Adipocyte (in vitro differentiated cells): ENCODE measurements at regions not wholly inside any gene's neighbourhood (a gene's known extent, or its start where the extent isn't known, plus 50 kb on each side); places are given as distances from the start of the nearest gene placed in this dataset.

Experiments
- DNase-seq: peaks from one replicate; pipeline ENCODE4 v3.0.0-alpha.2; 2015; ENCODE audit warnings: low read depth
- H3K27me3 ChIP-seq: replicated peaks from 2 replicates; pipeline ENCODE4 v1.7.0; 2013; ENCODE audit warnings: mild to moderate bottlenecking, low read length, moderate library complexity; ENCODE audit not compliant: control insufficient read depth, insufficient read depth
- H3K36me3 ChIP-seq: 2 replicates; pipeline ENCODE4 v1.7.0; 2013; ENCODE audit warnings: low read length, mild to moderate bottlenecking, moderate library complexity; ENCODE audit not compliant: control insufficient read depth, insufficient read depth, severe bottlenecking
- H3K4me1 ChIP-seq: 2 replicates; pipeline ENCODE4 v1.7.0; 2013; ENCODE audit warnings: mild to moderate bottlenecking, low read length, moderate library complexity; ENCODE audit not compliant: control insufficient read depth, insufficient read depth
- H3K4me3 ChIP-seq: 2 replicates; pipeline ENCODE4 v1.7.0; 2013; ENCODE audit warnings: mild to moderate bottlenecking, low read length, moderate library complexity
- H3K9ac ChIP-seq: 2 replicates; pipeline ENCODE4 v1.7.0; 2013; ENCODE audit warnings: mild to moderate bottlenecking, low read length, moderate library complexity
- H3K9me3 ChIP-seq: 2 replicates; pipeline ENCODE4 v1.7.0; 2013; ENCODE audit warnings: mild to moderate bottlenecking, low read length, moderate library complexity; ENCODE audit not compliant: control insufficient read depth

- H3K9ac ChIP-seq = no peak overlapping the region
- no peak overlapping the region for H3K4me3 ChIP-seq
- DNase-seq = no peak
- H3K27me3 ChIP-seq = no peaks in the 10 kb centered on the region
- no peaks in the 10 kb centered on the region for H3K36me3 ChIP-seq
- no peaks in the 10 kb centered on the region for H3K9me3 ChIP-seq
- H3K4me1 ChIP-seq = peaks cover 15% of the 10 kb centered on the region
Observed at GRCh38 chr4:185931375-185931774, 119.4 kb upstream of the SORBS2 start.

- DNase-seq = no peak
- H3K4me3 ChIP-seq = peak overlapping the region; percentile 67
- no peaks in the 10 kb centered on the region for H3K9me3 ChIP-seq
- H3K9ac ChIP-seq = peak overlapping the region; percentile 71
- peaks cover 15% of the 10 kb centered on the region for H3K4me1 ChIP-seq
- no peaks in the 10 kb centered on the region for H3K27me3 ChIP-seq
- no peaks in the 10 kb centered on the region for H3K36me3 ChIP-seq
Observed at GRCh38 chr4:185931986-185932385, 120.0 kb upstream of the SORBS2 start.

- peaks cover 15% of the 10 kb centered on the region for H3K4me1 ChIP-seq
- no peaks in the 10 kb centered on the region for H3K9me3 ChIP-seq
- H3K9ac ChIP-seq = peak overlapping the region; percentile 71
- peak; percentile 30 for DNase-seq
- no peaks in the 10 kb centered on the region for H3K36me3 ChIP-seq
- H3K27me3 ChIP-seq = no peaks in the 10 kb centered on the region
- peak overlapping the region; percentile 67 for H3K4me3 ChIP-seq
Observed at GRCh38 chr4:185932491-185932890, 120.5 kb upstream of the SORBS2 start.

- DNase-seq = peak; percentile 42
- no peaks in the 10 kb centered on the region for H3K9me3 ChIP-seq
- H3K36me3 ChIP-seq = no peaks in the 10 kb centered on the region
- peak overlapping the region; percentile 67 for H3K4me3 ChIP-seq
- peaks cover 15% of the 10 kb centered on the region for H3K4me1 ChIP-seq
- no peaks in the 10 kb centered on the region for H3K27me3 ChIP-seq
- H3K9ac ChIP-seq = peak overlapping the region; percentile 71
Observed at GRCh38 chr4:185933078-185933581, 121.1 kb upstream of the SORBS2 start.

- Histone ChIP-seq H3K4me3 (no peak overlapping the region), H3K4me1 (peaks cover 15% of the 10 kb centered on the region), H3K9ac (no peak overlapping the region), H3K36me3 (no peaks in the 10 kb centered on the region), H3K9me3 (no peaks in the 10 kb centered on the region), H3K27me3 (no peaks in the 10 kb centered on the region)
- peak; percentile 48 for DNase-seq
Observed at GRCh38 chr4:185936650-185937376, 124.8 kb upstream of the SORBS2 start.

- H3K36me3 ChIP-seq = no peaks in the 10 kb centered on the region
- no peaks in the 10 kb centered on the region for H3K4me1 ChIP-seq
- H3K4me3 ChIP-seq = no peak overlapping the region
- no peak for DNase-seq
- H3K27me3 ChIP-seq = no peaks in the 10 kb centered on the region
- H3K9ac ChIP-seq = no peak overlapping the region
- H3K9me3 ChIP-seq = no peaks in the 10 kb centered on the region
Observed at GRCh38 chr4:185938654-185939053, 126.7 kb upstream of the SORBS2 start.

GRCh38 chr4:185941461-185941860 is 127.5 kb upstream of the TLR3 start:
- peaks cover 13% of the 10 kb centered on the region for H3K4me1 ChIP-seq
- H3K9ac ChIP-seq = no peak overlapping the region
- H3K36me3 ChIP-seq = no peaks in the 10 kb centered on the region
- no peak for DNase-seq
- H3K4me3 ChIP-seq = no peak overlapping the region
- no peaks in the 10 kb centered on the region for H3K9me3 ChIP-seq
- no peaks in the 10 kb centered on the region for H3K27me3 ChIP-seq

- H3K9ac ChIP-seq = no peak overlapping the region
- no peak for DNase-seq
- peak overlapping the region; percentile 18 for H3K4me3 ChIP-seq
- peaks cover 13% of the 10 kb centered on the region for H3K4me1 ChIP-seq
- H3K27me3 ChIP-seq = no peaks in the 10 kb centered on the region
- H3K36me3 ChIP-seq = no peaks in the 10 kb centered on the region
- H3K9me3 ChIP-seq = no peaks in the 10 kb centered on the region
Observed at GRCh38 chr4:185945252-185945651, 123.7 kb upstream of the TLR3 start.

- no peak overlapping the region for H3K4me3 ChIP-seq
- no peaks in the 10 kb centered on the region for H3K27me3 ChIP-seq
- H3K36me3 ChIP-seq = no peaks in the 10 kb centered on the region
- H3K9ac ChIP-seq = no peak overlapping the region
- H3K9me3 ChIP-seq = no peaks in the 10 kb centered on the region
- DNase-seq = no peak
- H3K4me1 ChIP-seq = peaks cover 16% of the 10 kb centered on the region
Observed at GRCh38 chr4:185945906-185946305, 123.0 kb upstream of the TLR3 start.

- H3K4me3 ChIP-seq = no peak overlapping the region
- H3K4me1 ChIP-seq = peaks cover 5% of the 10 kb centered on the region
- peak; percentile 54 for DNase-seq
- no peaks in the 10 kb centered on the region for H3K9me3 ChIP-seq
- peaks cover 5% of the 10 kb centered on the region for H3K27me3 ChIP-seq
- no peaks in the 10 kb centered on the region for H3K36me3 ChIP-seq
- H3K9ac ChIP-seq = no peak overlapping the region
Observed at GRCh38 chr4:185950891-185951290, 118.1 kb upstream of the TLR3 start.

GRCh38 chr4:185955151-185955770 is 113.7 kb upstream of the TLR3 start:
- H3K9ac ChIP-seq = no peak overlapping the region
- H3K4me3 ChIP-seq = no peak overlapping the region
- H3K27me3 ChIP-seq = peaks cover 17% of the 10 kb centered on the region
- no peak for DNase-seq
- no peaks in the 10 kb centered on the region for H3K36me3 ChIP-seq
- peaks cover 4% of the 10 kb centered on the region for H3K4me1 ChIP-seq
- H3K9me3 ChIP-seq = no peaks in the 10 kb centered on the region
